ENCODE measurements at regions not wholly inside any gene's neighbourhood (a gene's known extent, or its start where the extent isn't known, plus 50 kb on each side); places are given as distances from the start of the nearest gene placed in this dataset.
"Not testable (repeated sequence)": the region's sequence is repeated elsewhere in the genome, so short reads cannot be mapped to it uniquely, and the experiment has no call there.

DNA sequence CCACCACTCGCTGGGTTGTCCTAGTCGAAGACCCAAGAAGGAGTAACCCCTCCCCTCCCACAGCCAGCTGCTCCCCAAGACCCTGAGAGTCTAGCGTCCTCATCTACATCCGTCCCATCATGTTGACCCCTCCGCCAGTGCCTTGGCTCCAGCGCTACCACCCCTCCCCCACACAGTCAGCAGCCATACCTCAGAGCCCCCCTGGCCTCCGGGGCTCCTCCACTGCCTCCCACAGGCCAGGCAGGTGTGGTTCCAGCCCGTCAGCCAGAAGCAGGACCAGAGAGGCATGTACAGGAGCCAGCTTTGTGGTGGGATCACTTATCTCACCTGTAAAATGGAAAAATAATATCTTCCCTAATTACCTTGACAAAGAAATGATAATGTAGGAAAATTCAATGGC lies 51.5 kb upstream of the PHF21B start:
- DNase-seq, result no peak

DNA sequence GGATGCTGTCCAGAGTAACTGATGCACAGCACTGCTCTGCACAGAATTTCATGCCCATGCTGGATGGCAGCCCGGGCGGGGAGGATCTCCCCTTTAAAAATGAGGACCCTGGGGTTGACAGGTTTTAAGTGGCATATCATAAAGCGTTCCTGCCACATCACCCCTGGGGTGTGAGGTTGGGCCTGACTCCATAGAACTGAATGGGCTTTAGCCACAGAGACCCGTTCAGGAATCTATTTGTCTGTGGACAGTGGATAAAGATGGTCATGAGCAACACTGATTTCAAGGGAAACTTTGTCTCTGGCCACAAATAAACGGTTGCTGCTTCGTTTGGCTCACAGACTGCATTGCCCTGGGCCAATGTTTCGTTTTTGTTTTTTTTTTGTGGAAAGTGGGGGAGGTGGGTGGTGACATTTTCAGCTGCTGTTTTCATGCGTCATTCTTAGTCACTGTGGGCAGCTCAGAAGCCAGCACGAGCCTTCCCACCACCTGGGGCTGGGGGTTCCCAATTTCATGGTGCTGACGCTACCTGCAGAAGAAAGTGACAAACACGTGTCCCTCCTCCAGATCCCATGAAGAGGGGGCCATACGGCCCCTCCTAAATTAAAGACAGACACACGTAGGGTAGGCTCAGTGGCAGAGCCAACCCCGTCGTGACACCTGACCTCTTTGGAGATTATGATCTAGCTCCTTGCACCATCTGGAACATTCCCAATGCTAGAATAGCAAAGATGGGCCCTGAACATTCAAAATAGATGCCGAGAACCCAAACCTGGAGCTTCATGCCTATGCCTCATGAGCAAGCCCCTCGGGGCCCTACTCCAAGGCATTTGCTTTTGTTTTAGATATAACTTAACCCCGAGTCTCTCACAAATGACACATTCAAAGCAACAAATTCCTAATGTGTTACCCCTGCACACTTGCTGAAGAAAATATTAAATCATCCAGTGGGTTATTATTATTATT lies 54.8 kb upstream of the PHF21B start:
- DNase-seq, result no peak

DNA sequence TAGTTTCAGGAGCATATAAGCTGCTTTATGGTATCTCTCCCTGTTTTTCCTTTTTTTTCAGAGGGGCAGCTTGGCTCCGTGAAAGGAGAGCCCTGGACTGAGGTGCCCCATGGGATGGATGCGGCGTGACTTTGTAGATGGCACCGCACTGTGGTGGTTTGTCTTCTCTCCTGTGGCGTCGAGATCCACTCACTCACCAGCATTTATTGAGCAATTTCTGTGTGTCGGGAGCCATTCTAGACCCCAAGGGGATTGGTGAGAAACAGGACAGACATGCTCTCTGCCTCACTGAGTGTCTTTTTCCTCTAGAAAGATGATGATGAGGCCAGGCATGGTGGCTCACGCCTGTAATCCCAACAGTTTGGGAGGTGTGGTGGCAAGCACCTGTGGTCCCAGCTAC lies 55.9 kb upstream of the PHF21B start:
- no peak for DNase-seq

DNA sequence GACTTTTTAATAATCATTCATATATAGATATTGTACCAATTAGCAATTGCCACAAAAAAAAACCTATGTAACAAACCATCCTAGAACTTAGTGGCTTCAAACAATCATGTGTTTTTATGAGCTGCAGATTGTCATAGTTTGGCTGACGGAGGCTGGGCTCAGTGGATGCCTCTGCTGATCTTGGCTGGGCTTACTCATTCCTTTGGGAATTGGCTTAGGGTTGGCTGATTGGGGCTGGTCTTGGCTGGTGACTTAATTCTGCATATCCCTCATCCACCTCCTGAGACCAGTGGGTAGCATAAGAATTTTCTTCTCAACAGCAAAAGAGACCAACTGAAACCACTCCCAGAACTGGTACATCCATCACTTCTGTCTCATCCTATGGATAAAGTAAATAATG lies 57.9 kb upstream of the PHF21B start:
- no peak for DNase-seq

- no peak for DNase-seq
Measured at GRCh38 chr22:45069925-45070324, 60.1 kb upstream of the PHF21B start.

DNA sequence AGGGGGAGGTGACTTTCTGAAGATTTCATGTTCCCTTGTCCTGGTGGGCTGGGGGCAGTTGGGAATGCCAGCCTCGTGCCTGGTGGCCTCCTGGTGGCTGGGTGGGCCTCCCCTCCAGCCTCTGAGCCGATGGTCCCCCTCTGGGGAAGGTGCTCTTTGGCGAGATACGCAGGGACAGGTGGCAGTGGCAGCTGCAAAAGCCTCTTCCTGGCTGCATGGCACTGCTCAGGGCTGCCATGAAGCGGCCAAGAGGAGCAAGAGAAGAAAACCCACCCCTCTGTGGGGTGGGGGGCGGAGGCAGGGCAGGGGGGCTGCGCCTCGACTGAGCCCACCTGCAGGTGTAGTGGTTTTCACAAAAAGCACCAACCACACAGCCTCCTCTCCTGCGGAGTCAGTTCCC lies 61.8 kb upstream of the PHF21B start:
- DNase-seq, result no peak

DNA sequence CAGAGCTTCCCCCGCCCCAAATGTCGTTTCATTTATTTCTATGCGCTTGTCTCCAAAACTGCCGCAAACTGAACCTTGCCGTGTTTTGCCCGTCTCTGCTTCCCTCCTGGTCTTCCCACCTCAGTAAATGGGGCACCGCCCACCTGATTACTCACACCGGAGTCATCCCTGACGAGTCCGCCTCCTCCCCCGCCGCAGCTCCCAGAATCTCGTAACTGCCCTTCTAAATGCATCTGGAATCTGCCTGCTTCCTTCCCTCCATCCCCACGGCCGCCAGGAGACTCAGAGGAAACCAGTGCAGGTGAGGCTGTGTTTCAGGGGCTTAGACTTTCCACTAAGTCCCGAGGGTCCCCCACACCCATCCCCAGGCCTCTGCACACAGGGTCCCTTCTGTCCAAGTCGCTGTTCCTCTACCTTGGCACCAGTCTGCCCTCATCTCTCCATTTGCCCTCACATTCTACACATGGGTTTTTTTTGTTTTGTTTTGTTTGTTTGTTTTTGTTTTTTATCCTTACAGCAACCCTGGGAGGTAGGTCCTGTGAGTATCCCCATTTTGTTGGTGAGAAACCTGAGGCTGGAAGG lies 62.6 kb upstream of the PHF21B start:
- DNase-seq, result no peak

DNA sequence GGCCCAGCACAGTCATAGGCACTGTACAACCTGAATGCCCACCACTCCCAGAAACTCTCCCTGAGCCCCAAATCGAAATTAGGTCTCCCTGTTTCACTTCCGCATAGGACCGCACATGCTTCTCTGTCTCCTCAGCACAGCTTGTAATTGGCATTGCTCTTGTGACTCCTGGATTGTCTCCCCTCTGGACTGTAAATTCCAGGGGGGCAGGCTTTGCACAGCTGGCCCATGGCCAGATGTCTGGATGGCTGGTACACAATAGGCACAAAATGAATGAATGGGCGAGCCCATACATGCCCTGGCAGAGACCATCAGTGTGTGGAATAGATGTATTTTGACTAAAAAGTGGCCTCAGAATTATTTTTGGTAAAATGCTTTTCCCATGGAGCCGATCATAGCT lies 63.3 kb upstream of the PHF21B start:
- no peak for DNase-seq

DNA sequence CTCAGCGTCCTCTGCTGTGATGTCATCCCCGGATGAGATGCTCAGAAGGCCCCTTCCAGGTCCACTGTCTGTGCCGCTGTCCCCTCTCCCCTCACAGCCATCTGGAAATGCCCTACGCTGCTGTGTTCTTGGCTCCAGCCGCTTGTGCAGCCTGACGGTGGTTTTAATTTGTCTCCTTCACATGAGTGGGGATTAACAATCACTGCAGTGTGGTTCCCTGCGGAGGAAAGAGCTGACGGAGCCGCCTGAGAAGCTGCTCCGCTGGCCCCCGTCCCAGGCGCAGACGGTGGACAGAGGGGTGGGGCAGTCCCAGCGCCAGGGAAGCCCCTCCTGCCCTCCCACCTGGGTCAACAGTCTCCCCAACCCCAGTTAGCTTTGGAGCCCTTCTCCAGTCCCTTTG lies 67.5 kb upstream of the PHF21B start:
- no peak for DNase-seq

DNA sequence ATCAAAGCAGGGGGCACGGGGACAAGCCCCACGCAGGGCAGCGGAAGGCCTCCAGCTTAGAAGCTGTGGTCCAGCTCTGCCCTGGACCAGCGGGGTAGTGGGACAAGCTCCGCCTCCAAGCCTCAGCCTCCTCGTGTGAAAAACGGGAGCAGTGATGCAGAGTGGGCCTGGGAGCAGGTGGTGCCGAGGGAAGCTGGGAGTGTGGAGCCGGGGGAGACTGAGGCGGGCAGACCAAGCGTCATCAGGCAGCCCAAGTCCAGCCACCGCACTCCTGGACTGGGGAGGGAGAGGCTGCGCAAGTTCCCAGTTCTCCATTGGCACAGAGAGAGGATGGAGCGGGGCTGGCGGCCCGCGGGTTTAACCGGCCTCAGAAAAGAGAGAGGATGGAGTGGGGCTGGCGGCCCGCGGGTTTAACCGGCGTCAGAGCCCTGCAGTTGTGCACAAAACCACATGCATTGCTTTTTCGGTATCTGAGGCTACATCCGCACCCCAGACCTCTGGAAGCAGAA lies 68.1 kb upstream of the PHF21B start:
- no peak for DNase-seq

DNA sequence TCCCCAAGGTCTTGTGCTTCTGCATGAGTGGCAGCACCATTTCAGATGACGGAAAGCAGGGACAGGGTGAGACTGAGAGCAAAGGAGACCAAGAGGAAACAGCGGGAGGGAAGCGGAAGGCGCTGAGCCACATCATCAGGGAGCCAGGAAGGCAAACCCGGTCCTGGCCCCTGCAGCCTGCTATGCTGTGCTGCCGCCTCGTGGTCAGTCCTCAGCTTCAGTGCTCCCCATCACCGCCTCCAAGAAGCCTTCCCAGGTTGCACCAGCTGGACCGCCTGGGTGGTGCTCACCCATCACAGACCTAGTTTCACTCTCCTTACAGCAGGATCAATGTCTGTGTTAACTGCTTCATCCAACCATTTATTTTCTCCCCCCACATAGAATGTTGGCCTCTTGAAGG lies 73.0 kb upstream of the PHF21B start:
- no peak for DNase-seq

DNA sequence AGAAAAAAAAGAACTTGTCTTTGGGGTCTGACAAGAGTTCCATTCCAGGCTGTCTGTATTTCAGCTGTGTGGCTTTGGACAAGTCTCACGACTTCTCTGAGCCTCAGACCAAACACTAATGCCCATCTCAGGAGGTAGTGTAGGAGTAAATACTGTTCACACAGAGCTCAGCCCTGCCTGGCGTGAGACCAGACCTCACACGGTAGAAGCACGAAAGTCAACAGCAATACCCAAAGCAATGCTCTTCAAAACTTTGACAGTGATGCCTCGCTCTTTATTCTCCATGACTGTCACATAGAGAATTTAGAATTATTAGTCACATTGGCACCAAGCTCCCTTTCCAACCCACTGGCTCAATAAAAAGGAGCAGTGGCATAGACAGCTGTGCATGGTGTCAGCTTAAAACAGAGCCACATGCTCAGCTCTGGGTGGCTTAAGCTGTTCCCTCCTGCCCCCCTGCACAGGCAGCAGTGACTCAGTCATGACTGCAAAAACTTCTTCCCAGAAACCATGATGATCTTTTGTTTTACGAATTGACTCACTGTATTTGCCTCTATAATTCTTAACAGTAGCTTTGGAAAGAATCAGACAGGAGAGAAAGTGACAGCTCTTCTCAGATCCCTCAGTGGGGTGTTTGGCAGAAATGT lies 74.0 kb upstream of the PHF21B start:
- DNase-seq, result no peak

GRCh38 chr22:45084400-45084920 lies 74.7 kb upstream of the PHF21B start:
- no peak for DNase-seq

DNA sequence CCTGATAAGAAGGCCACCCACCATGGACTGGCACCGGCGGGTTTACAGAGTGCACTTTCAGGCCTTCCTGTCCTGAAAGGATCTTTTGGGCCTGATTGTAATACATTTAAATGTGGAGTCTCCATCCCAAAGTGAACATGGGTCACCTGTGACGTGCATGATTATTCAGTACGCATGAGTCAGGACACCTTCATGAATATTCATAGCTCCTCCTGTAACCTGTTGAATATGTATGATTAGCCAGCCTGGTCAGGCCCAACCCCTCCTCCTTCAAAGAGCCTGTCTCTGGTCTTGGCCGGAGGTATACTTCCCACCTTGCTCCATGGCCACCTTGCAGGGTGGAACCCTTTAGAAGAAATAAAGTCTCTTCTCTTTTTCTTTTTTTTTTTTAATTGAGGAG lies 75.9 kb upstream of the NUP50 start:
- DNase-seq, result no peak

GRCh38 chr22:45088576-45088975 lies 75.1 kb upstream of the NUP50 start:
- no peak for DNase-seq

DNA sequence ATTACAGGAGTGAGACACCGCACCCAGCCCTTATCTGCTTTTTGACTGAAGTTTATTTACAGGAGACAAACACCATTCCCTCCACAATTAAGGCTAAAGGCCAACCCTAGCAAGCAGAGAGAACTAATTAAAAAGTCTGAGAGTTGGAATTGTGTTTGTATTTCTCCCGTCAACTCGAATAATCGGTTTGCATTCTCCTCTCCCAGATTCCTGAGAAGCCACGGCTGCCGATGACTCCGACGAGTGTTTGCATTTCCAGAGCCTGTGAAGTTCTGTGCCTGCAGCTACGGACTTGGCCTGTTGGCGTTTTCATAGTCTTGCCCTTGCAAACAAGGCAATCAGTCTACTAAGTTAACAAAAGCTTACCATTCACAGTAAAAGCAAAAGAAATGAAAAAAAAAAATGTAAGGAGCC lies 73.2 kb upstream of the NUP50 start:
- no peak for DNase-seq

- DNase-seq, result no peak
Measured at GRCh38 chr22:45091254-45091854, 72.4 kb upstream of the NUP50 start.

DNA sequence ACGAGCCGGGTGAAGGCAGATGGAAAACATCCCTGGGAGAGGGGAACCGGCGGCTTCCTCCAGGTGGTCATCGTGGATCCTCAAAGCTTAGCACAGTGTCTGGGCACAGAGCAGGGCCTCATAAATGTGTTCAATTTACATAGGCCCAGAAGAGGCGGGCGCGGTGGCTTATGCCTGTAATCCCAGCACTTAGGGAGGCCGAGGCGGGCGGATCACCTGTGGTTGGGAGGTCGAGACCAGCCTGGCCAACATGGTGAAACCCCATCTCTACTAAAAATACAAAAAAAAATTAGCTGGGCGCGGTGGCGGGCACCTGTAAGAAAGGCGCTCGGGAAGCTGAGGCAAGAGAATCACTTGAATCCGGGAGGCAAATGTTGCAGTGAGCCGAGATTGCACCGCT lies 71.8 kb upstream of the NUP50 start:
- not testable (repeated sequence) for DNase-seq

GRCh38 chr22:45092644-45093043 lies 71.1 kb upstream of the NUP50 start:
- no peak for DNase-seq

- DNase-seq, result no peak
Measured at GRCh38 chr22:45093609-45094008, 70.1 kb upstream of the NUP50 start.

DNA sequence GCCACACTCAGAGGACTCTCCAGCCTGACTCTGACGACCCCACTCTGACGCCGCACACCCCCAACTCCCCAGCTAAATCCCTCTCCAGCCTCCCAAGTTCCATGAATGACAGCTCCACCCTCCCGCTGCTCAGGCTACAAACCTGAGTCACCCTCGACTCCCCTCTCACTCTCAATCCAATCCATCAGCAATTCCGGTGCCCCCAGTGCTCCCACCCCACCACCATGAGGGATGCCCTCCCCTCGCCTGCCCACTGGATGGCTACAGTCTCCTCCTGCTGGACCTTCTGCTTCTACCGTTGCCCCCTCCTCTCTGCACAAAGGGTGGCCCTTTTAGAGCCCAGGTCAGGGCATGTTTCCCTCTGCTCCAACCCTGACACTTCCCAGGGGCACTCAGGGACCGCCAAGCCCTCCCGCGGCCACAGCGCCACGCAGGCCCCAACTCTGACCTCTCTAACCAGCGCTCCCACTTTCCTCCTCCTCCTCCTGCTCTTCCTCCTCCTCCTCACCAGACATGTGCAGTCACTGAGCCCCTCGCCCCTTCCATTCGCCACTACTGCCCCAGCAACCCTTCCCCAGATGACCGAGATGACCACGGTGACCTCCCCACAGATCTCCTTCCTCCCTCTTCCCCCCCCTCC lies 69.5 kb upstream of the NUP50 start:
- no peak for DNase-seq

DNA sequence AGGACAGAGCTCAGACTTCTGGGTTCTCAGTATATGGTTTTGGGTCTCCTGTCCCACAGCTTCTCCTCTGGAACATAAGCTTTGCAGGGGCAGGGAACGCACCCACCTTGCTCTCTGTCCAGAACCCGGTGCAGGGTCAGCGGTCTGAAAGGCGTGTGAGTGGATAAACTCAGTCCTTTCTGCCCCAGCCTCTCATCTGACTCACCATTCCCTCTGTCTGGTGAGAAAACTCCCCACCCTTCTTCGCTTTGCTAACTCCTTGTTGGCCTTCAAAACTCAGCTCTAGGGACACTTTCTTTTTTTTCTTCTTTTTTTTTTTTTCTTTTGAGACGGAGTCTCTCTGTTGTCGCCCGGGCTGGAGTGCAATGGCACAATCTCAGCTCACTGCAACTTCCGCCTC lies 68.9 kb upstream of the NUP50 start:
- DNase-seq, result no peak

Measured in NCI-H187 (cell line).